ENCODE measurements at regions not wholly inside any gene's neighbourhood (a gene's known extent, or its start where the extent isn't known, plus 50 kb on each side); places are given as distances from the start of the nearest gene placed in this dataset.
A peak's percentile ranks its signal among the peaks of the same experiment; 100 is the strongest.

DNA sequence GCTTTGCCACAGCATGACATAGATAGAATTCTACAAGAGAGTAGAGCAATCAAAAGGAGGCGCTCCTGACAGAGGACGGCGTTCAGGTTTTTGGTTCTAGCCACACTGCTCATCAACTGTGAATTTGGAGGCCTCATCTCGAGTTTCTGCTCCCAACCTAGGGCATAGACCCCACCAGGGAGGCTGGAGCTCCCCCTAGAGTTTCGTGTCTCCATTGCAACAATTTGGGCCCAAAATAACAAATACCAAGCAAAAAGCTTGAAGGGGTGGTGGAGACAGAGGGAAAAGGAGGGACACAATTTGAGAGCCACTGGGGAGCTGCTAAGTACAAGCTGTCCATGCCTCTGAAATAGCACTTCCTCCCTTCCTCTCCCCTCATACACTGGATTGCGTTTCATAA, 297.0 kb downstream of the GPATCH2 start:
- no peak for TF ChIP-seq NR2F1 (conservative IDR thresholded peaks at IDR 0.05)
- TF ChIP-seq CBX3 (IDR thresholded peaks at IDR 0.05; ENCODE audit: borderline replicate concordance, low read depth), result no peak
- TF ChIP-seq TAF1 (IDR thresholded peaks at IDR 0.05; ENCODE audit: borderline replicate concordance, low read depth, low read length), result no peak
- TF ChIP-seq EZH2 (IDR thresholded peaks at IDR 0.05; ENCODE audit: borderline replicate concordance, control insufficient read depth, low read depth, low read length), result no peak
- TF ChIP-seq, protein P1, sequence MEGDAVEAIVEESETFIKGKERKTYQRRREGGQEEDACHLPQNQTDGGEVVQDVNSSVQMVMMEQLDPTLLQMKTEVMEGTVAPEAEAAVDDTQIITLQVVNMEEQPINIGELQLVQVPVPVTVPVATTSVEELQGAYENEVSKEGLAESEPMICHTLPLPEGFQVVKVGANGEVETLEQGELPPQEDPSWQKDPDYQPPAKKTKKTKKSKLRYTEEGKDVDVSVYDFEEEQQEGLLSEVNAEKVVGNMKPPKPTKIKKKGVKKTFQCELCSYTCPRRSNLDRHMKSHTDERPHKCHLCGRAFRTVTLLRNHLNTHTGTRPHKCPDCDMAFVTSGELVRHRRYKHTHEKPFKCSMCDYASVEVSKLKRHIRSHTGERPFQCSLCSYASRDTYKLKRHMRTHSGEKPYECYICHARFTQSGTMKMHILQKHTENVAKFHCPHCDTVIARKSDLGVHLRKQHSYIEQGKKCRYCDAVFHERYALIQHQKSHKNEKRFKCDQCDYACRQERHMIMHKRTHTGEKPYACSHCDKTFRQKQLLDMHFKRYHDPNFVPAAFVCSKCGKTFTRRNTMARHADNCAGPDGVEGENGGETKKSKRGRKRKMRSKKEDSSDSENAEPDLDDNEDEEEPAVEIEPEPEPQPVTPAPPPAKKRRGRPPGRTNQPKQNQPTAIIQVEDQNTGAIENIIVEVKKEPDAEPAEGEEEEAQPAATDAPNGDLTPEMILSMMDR (IDR thresholded peaks at IDR 0.05 in 2 of 3, conservative IDR thresholded peaks at IDR 0.05 in 1 of 3; ENCODE audit: control insufficient read depth in 2 of 3, extremely low read depth in 1 of 3, insufficient read depth in 1 of 3, low read depth in 3 of 3, low read length in 3 of 3), result peak; percentile 64 to 68 (median 65)
- TF ChIP-seq, protein P2, sequence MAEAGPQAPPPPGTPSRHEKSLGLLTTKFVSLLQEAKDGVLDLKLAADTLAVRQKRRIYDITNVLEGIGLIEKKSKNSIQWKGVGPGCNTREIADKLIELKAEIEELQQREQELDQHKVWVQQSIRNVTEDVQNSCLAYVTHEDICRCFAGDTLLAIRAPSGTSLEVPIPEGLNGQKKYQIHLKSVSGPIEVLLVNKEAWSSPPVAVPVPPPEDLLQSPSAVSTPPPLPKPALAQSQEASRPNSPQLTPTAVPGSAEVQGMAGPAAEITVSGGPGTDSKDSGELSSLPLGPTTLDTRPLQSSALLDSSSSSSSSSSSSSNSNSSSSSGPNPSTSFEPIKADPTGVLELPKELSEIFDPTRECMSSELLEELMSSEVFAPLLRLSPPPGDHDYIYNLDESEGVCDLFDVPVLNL (IDR thresholded peaks at IDR 0.05; ENCODE audit: low read depth, low read length), result no peak
- TF ChIP-seq RFX5 (IDR thresholded peaks at IDR 0.05; ENCODE audit: low read depth, low read length), result no peak
- no peak for TF ChIP-seq POU2F2 (IDR thresholded peaks at IDR 0.05; ENCODE audit: borderline replicate concordance, low read depth, low read length)
- TF ChIP-seq, protein P3, sequence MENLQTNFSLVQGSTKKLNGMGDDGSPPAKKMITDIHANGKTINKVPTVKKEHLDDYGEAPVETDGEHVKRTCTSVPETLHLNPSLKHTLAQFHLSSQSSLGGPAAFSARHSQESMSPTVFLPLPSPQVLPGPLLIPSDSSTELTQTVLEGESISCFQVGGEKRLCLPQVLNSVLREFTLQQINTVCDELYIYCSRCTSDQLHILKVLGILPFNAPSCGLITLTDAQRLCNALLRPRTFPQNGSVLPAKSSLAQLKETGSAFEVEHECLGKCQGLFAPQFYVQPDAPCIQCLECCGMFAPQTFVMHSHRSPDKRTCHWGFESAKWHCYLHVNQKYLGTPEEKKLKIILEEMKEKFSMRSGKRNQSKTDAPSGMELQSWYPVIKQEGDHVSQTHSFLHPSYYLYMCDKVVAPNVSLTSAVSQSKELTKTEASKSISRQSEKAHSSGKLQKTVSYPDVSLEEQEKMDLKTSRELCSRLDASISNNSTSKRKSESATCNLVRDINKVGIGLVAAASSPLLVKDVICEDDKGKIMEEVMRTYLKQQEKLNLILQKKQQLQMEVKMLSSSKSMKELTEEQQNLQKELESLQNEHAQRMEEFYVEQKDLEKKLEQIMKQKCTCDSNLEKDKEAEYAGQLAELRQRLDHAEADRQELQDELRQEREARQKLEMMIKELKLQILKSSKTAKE (IDR thresholded peaks at IDR 0.05; ENCODE audit: low read depth, poor library complexity, severe bottlenecking), result no peak

Measured in GM12878 (cell line).